DOHH2 (cell line): ENCODE measurements at regions not wholly inside any gene's neighbourhood (a gene's known extent, or its start where the extent isn't known, plus 50 kb on each side); places are given as distances from the start of the nearest gene placed in this dataset.

Experiments
- H3F3A ChIP-seq: fragments of 200-600 bp; sonication (generic), shearing (Covaris generic); 2 replicates; pipeline ENCODE4 v1.6.0; 2016; ENCODE audit warnings: antibody characterized with exemption, mild to moderate bottlenecking; ENCODE audit not compliant: control insufficient read depth, insufficient read depth
- H3K27ac ChIP-seq: fragments of 200-600 bp; sonication (generic); 2 replicates; pipeline ENCODE4 v1.5.1; 2014; ENCODE audit warnings: low read depth, mild to moderate bottlenecking, low read length, moderate library complexity
- H3K27me3 ChIP-seq: fragments of 200-600 bp; sonication (generic); 2 replicates; pipeline ENCODE4 v1.6.1; 2014; ENCODE audit warnings: mild to moderate bottlenecking, low read length, mixed read lengths; ENCODE audit not compliant: control insufficient read depth
- H3K36me3 ChIP-seq: fragments of 200-600 bp; sonication (generic); 2 replicates; pipeline ENCODE4 v1.6.1; 2014; ENCODE audit warnings: mild to moderate bottlenecking, low read length, moderate library complexity, mixed read lengths; ENCODE audit not compliant: control insufficient read depth
- H3K4me1 ChIP-seq: fragments of 200-600 bp; sonication (generic); 2 replicates; pipeline ENCODE4 v1.6.1; 2014; ENCODE audit warnings: mild to moderate bottlenecking, low read length, mixed read lengths; ENCODE audit not compliant: control insufficient read depth
- H3K4me2 ChIP-seq: fragments of 200-600 bp; sonication (generic); 2 replicates; pipeline ENCODE4 v1.6.0; 2014; ENCODE audit warnings: mild to moderate bottlenecking, low read length, moderate library complexity
- H3K4me3 ChIP-seq: fragments of 200-600 bp; sonication (generic); 2 replicates; pipeline ENCODE4 v1.5.1; 2014; ENCODE audit warnings: mild to moderate bottlenecking, low read length, mixed read lengths
- H3K79me2 ChIP-seq: fragments of 200-600 bp; sonication (generic); 2 replicates; pipeline ENCODE4 v1.6.1; 2014; ENCODE audit warnings: mild to moderate bottlenecking, low read length, mixed read lengths; ENCODE audit not compliant: control insufficient read depth
- H3K9me2 ChIP-seq: fragments of 200-600 bp; sonication (generic); replicated peaks from 2 replicates; pipeline ENCODE4 v1.6.1; 2014; ENCODE audit warnings: mild to moderate bottlenecking, low read length, mixed read lengths; ENCODE audit not compliant: control insufficient read depth
- H3K9me3 ChIP-seq: fragments of 200-600 bp; sonication (generic); 2 replicates; pipeline ENCODE4 v1.6.1; 2014; ENCODE audit warnings: antibody characterized with exemption, low read length, mixed read lengths; ENCODE audit not compliant: control insufficient read depth, insufficient read depth
- H4K20me1 ChIP-seq: fragments of 200-600 bp; sonication (generic); 2 replicates; pipeline ENCODE4 v1.6.0; 2014; ENCODE audit warnings: low read depth, mild to moderate bottlenecking, antibody characterized with exemption, low read length, moderate library complexity; ENCODE audit not compliant: control insufficient read depth, insufficient read depth
- EZH2phosphoT487 ChIP-seq: fragments of 200-600 bp; sonication (generic); IDR thresholded peaks from 2 replicates; pipeline ENCODE4 v1.6.1; 2017; ENCODE audit warnings: borderline replicate concordance, mild to moderate bottlenecking, antibody characterized with exemption, low read length, moderate library complexity, mixed read lengths
- TF ChIP-seq, protein P1 (sequence below): fragments of 200-600 bp; sonication (generic); IDR thresholded peaks from one replicate; pipeline ENCODE4 v1.5.1; 2014; ENCODE audit warnings: antibody characterized with exemption, mild to moderate bottlenecking, low read depth, low read length; ENCODE audit not compliant: poor library complexity, severe bottlenecking

- Histone ChIP-seq H3F3A (no peaks in the 10 kb centered on the region), H3K27me3 (no peaks in the 10 kb centered on the region), H3K79me2 (no peaks in the 10 kb centered on the region), H3K4me3 (no peak overlapping the region), H3K9me2 (no peaks in the 10 kb centered on the region; the same call in 1 of the 2 replicates), H4K20me1 (no peaks in the 10 kb centered on the region), H3K4me1 (no peaks in the 10 kb centered on the region), H3K4me2 (no peak overlapping the region), H3K36me3 (no peaks in the 10 kb centered on the region), H3K27ac (no peak overlapping the region), H3K9me3 (no peaks in the 10 kb centered on the region)
- TF ChIP-seq EZH2phosphoT487: no peak
- TF ChIP-seq, protein P1, sequence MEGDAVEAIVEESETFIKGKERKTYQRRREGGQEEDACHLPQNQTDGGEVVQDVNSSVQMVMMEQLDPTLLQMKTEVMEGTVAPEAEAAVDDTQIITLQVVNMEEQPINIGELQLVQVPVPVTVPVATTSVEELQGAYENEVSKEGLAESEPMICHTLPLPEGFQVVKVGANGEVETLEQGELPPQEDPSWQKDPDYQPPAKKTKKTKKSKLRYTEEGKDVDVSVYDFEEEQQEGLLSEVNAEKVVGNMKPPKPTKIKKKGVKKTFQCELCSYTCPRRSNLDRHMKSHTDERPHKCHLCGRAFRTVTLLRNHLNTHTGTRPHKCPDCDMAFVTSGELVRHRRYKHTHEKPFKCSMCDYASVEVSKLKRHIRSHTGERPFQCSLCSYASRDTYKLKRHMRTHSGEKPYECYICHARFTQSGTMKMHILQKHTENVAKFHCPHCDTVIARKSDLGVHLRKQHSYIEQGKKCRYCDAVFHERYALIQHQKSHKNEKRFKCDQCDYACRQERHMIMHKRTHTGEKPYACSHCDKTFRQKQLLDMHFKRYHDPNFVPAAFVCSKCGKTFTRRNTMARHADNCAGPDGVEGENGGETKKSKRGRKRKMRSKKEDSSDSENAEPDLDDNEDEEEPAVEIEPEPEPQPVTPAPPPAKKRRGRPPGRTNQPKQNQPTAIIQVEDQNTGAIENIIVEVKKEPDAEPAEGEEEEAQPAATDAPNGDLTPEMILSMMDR: no peak
Observed at GRCh38 chr3:102972350-102972749, 537.5 kb downstream of the ZPLD1 start.

DNA sequence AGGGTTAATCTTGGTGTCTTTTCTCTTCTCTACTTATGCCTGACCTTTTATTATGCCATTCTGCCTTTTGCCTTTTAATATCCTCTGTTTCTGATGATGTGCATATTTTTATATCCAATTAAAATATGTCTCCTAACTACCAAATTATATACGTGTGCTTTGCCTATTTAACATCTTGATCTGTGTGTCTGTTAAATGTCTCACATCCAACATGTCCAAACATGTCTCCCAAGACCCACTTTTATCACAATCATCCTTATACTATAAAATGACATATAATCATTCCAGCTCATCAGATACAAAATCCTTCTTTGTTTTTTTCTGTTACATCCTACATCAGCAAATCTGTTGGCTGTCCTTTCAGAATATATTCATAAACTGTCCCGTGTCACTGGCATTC lies 539.5 kb downstream of the ZPLD1 start:
- TF ChIP-seq, protein P1: no peak
- TF ChIP-seq EZH2phosphoT487: no peak
- Histone ChIP-seq H3K27me3 (no peaks in the 10 kb centered on the region), H4K20me1 (no peaks in the 10 kb centered on the region), H3F3A (no peaks in the 10 kb centered on the region), H3K9me3 (no peaks in the 10 kb centered on the region), H3K4me3 (no peak overlapping the region), H3K4me2 (no peak overlapping the region), H3K4me1 (no peaks in the 10 kb centered on the region), H3K9me2 (no peaks in the 10 kb centered on the region; the same call in 1 of the 2 replicates), H3K27ac (no peak overlapping the region), H3K79me2 (no peaks in the 10 kb centered on the region), H3K36me3 (no peaks in the 10 kb centered on the region)

DNA sequence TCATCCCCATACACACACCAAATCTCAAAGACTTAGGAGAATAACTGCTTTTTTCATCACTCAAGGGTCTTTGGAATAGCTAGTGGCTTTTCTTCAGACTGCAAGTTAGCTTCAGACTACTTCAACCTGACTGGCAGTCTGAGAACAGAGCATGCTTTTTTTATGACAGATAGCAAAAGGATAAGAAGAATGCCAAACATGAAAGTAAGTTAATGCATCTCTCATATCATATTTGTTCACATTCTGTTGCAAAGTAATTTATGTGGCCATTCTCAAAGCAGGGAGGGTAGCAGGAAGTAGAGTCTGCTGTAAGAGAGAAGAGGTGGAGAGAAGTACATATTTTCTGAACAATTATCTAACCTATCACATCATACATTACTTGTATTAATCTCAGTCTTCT lies 544.4 kb downstream of the ZPLD1 start:
- no peaks in the 10 kb centered on the region for H4K20me1 ChIP-seq
- no peaks in the 10 kb centered on the region for H3K9me3 ChIP-seq
- TF ChIP-seq, protein P1: no peak
- TF ChIP-seq EZH2phosphoT487: no peak
- H3K9me2 ChIP-seq: no peaks in the 10 kb centered on the region; the same call in 1 of the 2 replicates
- no peak overlapping the region for H3K4me3 ChIP-seq
- H3F3A ChIP-seq: no peaks in the 10 kb centered on the region
- H3K4me1 ChIP-seq: no peaks in the 10 kb centered on the region
- H3K36me3 ChIP-seq: no peaks in the 10 kb centered on the region
- no peaks in the 10 kb centered on the region for H3K27me3 ChIP-seq
- H3K4me2 ChIP-seq: no peak overlapping the region
- H3K79me2 ChIP-seq: no peaks in the 10 kb centered on the region
- no peak overlapping the region for H3K27ac ChIP-seq
